GM21381 (cell line): ENCODE measurements at regions not wholly inside any gene's neighbourhood (a gene's known extent, or its start where the extent isn't known, plus 50 kb on each side); places are given as distances from the start of the nearest gene placed in this dataset.
A peak's percentile ranks its signal among the peaks of the same experiment; 100 is the strongest.
"Not testable (repeated sequence)": the region's sequence is repeated elsewhere in the genome, so short reads cannot be mapped to it uniquely, and the experiment has no call there.

ENCODE experiments used
- ATAC-seq: cut with Tn5 transposase; IDR thresholded peaks from one replicate; pipeline ENCODE4 v1.9.1; 2021; ENCODE audit warnings: mild to moderate bottlenecking, moderate library complexity; ENCODE audit not compliant: unreplicated experiment

- no peak for ATAC-seq
Measured at GRCh38 chr10:45564303-45564959, 108.1 kb downstream of the ZFAND4 start.

GRCh38 chr10:45561952-45562351 lies 110.6 kb downstream of the ZFAND4 start:
- ATAC-seq, result no peak

GRCh38 chr10:45560262-45560661 lies 112.3 kb downstream of the ZFAND4 start:
- ATAC-seq, result no peak

GRCh38 chr10:45558425-45558824 lies 114.1 kb downstream of the ZFAND4 start:
- ATAC-seq, result no peak

GRCh38 chr10:45557275-45557905 lies 115.2 kb downstream of the ZFAND4 start:
- peak; percentile 60 for ATAC-seq

GRCh38 chr10:45555795-45556194 lies 116.8 kb downstream of the ZFAND4 start:
- no peak for ATAC-seq

GRCh38 chr10:45555332-45555731 lies 117.2 kb downstream of the ZFAND4 start:
- not testable (repeated sequence) for ATAC-seq

GRCh38 chr10:45553613-45554012 lies 119.0 kb downstream of the ZFAND4 start:
- ATAC-seq, result no peak

GRCh38 chr10:45553155-45553554 lies 119.4 kb downstream of the ZFAND4 start:
- ATAC-seq, result peak; percentile 71

GRCh38 chr10:45552476-45552875 lies 120.1 kb downstream of the ZFAND4 start:
- ATAC-seq, result no peak

- no peak for ATAC-seq
Measured at GRCh38 chr10:45550903-45551786, 121.4 kb downstream of the ZFAND4 start.

- ATAC-seq, result no peak
Measured at GRCh38 chr10:45548068-45548467, 124.5 kb downstream of the ZFAND4 start.

- ATAC-seq, result no peak
Measured at GRCh38 chr10:45547207-45547606, 125.4 kb downstream of the ZFAND4 start.

GRCh38 chr10:45545150-45545549 lies 127.4 kb downstream of the ZFAND4 start:
- ATAC-seq, result no peak

GRCh38 chr10:45544191-45544590 lies 128.4 kb downstream of the ZFAND4 start:
- ATAC-seq, result no peak

GRCh38 chr10:45541032-45541431 lies 131.5 kb downstream of the ZFAND4 start:
- not testable (repeated sequence) for ATAC-seq

GRCh38 chr10:45540589-45540988 lies 132.0 kb downstream of the ZFAND4 start:
- not testable (repeated sequence) for ATAC-seq

GRCh38 chr10:45539569-45539968 lies 133.0 kb downstream of the ZFAND4 start:
- ATAC-seq, result not testable (repeated sequence)

- no peak for ATAC-seq
Measured at GRCh38 chr10:45534572-45534971, 138.0 kb downstream of the ZFAND4 start.

- no peak for ATAC-seq
Measured at GRCh38 chr10:45532480-45532879, 140.1 kb downstream of the ZFAND4 start.

GRCh38 chr10:45526309-45526905 lies 146.2 kb downstream of the ZFAND4 start:
- ATAC-seq, result no peak
